ENCODE measurements at regions not wholly inside any gene's neighbourhood (a gene's known extent, or its start where the extent isn't known, plus 50 kb on each side); places are given as distances from the start of the nearest gene placed in this dataset.

DNA sequence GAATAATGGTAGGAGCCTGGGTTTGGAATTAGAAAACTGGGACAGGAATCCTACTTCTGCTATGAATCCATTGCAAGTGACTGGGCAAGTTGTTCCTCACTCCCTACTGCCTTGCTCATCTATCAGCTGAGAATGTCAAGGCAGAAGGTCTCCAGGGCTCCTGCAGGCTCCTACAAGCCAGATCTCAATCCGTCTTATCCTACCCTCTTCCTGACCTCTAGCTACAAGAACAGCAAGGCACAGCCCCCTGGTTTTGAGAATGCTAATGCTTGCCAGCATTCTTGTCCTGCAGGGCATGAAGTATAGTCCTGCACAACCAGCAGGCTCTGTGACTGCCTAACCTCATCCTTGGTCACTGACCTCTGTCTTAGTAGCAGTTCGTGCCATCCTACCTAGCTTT is 141.9 kb upstream of the TNP1 start:
- Mint-ChIP-seq H3K4me1 (peaks cover 10% of the 10 kb centered on the region; the same call in 2 of the 3 replicates), H3K36me3 (ENCODE audit: low read depth) (no peaks in the 10 kb centered on the region), H3K4me3 (no peak overlapping the region), H3K27ac (no peak overlapping the region), H3K27me3 (ENCODE audit: insufficient read depth, low read depth, poor library complexity) (no peaks in the 10 kb centered on the region), H3K9me3 (no peaks in the 10 kb centered on the region)
- Histone ChIP-seq H3K36me3 (ENCODE audit: insufficient read depth) (no peaks in the 10 kb centered on the region), H3K4me2 (no peak overlapping the region), H3K4me3 (no peak overlapping the region), H3K27me3 (ENCODE audit: insufficient read depth) (no peaks in the 10 kb centered on the region), H3K4me1 (ENCODE audit: insufficient read depth) (no peaks in the 10 kb centered on the region), H4K20me1 (replicated peaks; ENCODE audit: insufficient read depth) (no peaks in the 10 kb centered on the region), H3K9me2 (ENCODE audit: insufficient read depth) (no peaks in the 10 kb centered on the region), H3K27ac (ENCODE audit: low read depth) (no peak overlapping the region), H2AFZ (no peak overlapping the region), H3K79me2 (replicated peaks; ENCODE audit: insufficient read depth) (no peaks in the 10 kb centered on the region), H3F3A (replicated peaks; ENCODE audit: low read depth) (no peaks in the 10 kb centered on the region)
- ATAC-seq (peak; percentile 24; the same call in 1 of the 3 replicates), DNase-seq (ENCODE audit: low spot score) (no peak)
- TF ChIP-seq EZH2 (IDR thresholded peaks at IDR 0.05; ENCODE audit: low read depth, unreplicated experiment) (no peak), STAT1 (IDR thresholded peaks at IDR 0.05; ENCODE audit: unreplicated experiment) (no peak), ZNF331 (CRISPR knock-in tag; IDR thresholded peaks at IDR 0.05; ENCODE audit: low read depth) (no peak), JUNB (IDR thresholded peaks at IDR 0.05; ENCODE audit: unreplicated experiment) (no peak), CREB1 (CRISPR knock-in tag; IDR thresholded peaks at IDR 0.05; ENCODE audit: low read depth) (no peak), POLR2AphosphoS5 (IDR thresholded peaks at IDR 0.05; ENCODE audit: low read depth) (no peak), EZH2phosphoT487 (IDR thresholded peaks at IDR 0.05; ENCODE audit: unreplicated experiment) (no peak), NANOG (IDR thresholded peaks at IDR 0.05; ENCODE audit: borderline replicate concordance) (no peak), ZNF114 (CRISPR knock-in tag; IDR thresholded peaks at IDR 0.05) (no peak)
- TF ChIP-seq, protein P1, sequence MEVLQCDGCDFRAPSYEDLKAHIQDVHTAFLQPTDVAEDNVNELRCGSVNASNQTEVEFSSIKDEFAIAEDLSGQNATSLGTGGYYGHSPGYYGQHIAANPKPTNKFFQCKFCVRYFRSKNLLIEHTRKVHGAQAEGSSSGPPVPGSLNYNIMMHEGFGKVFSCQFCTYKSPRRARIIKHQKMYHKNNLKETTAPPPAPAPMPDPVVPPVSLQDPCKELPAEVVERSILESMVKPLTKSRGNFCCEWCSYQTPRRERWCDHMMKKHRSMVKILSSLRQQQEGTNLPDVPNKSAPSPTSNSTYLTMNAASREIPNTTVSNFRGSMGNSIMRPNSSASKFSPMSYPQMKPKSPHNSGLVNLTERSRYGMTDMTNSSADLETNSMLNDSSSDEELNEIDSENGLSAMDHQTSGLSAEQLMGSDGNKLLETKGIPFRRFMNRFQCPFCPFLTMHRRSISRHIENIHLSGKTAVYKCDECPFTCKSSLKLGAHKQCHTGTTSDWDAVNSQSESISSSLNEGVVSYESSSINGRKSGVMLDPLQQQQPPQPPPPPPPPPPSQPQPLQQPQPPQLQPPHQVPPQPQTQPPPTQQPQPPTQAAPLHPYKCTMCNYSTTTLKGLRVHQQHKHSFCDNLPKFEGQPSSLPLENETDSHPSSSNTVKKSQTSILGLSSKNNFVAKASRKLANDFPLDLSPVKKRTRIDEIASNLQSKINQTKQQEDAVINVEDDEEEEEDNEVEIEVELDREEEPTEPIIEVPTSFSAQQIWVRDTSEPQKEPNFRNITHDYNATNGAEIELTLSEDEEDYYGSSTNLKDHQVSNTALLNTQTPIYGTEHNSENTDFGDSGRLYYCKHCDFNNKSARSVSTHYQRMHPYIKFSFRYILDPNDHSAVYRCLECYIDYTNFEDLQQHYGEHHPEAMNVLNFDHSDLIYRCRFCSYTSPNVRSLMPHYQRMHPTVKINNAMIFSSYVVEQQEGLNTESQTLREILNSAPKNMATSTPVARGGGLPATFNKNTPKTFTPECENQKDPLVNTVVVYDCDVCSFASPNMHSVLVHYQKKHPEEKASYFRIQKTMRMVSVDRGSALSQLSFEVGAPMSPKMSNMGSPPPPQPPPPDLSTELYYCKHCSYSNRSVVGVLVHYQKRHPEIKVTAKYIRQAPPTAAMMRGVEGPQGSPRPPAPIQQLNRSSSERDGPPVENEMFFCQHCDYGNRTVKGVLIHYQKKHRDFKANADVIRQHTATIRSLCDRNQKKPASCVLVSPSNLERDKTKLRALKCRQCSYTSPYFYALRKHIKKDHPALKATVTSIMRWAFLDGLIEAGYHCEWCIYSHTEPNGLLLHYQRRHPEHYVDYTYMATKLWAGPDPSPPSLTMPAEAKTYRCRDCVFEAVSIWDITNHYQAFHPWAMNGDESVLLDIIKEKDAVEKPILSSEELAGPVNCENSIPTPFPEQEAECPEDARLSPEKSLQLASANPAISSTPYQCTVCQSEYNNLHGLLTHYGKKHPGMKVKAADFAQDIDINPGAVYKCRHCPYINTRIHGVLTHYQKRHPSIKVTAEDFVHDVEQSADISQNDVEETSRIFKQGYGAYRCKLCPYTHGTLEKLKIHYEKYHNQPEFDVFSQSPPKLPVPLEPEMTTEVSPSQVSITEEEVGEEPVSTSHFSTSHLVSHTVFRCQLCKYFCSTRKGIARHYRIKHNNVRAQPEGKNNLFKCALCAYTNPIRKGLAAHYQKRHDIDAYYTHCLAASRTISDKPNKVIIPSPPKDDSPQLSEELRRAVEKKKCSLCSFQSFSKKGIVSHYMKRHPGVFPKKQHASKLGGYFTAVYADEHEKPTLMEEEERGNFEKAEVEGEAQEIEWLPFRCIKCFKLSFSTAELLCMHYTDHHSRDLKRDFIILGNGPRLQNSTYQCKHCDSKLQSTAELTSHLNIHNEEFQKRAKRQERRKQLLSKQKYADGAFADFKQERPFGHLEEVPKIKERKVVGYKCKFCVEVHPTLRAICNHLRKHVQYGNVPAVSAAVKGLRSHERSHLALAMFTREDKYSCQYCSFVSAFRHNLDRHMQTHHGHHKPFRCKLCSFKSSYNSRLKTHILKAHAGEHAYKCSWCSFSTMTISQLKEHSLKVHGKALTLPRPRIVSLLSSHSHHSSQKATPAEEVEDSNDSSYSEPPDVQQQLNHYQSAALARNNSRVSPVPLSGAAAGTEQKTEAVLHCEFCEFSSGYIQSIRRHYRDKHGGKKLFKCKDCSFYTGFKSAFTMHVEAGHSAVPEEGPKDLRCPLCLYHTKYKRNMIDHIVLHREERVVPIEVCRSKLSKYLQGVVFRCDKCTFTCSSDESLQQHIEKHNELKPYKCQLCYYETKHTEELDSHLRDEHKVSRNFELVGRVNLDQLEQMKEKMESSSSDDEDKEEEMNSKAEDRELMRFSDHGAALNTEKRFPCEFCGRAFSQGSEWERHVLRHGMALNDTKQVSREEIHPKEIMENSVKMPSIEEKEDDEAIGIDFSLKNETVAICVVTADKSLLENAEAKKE (CRISPR knock-in tag; IDR thresholded peaks at IDR 0.05) = no peak
- TF ChIP-seq, protein P2, sequence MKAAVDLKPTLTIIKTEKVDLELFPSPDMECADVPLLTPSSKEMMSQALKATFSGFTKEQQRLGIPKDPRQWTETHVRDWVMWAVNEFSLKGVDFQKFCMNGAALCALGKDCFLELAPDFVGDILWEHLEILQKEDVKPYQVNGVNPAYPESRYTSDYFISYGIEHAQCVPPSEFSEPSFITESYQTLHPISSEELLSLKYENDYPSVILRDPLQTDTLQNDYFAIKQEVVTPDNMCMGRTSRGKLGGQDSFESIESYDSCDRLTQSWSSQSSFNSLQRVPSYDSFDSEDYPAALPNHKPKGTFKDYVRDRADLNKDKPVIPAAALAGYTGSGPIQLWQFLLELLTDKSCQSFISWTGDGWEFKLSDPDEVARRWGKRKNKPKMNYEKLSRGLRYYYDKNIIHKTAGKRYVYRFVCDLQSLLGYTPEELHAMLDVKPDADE (IDR thresholded peaks at IDR 0.05) = no peak
- TF ChIP-seq, protein P3, sequence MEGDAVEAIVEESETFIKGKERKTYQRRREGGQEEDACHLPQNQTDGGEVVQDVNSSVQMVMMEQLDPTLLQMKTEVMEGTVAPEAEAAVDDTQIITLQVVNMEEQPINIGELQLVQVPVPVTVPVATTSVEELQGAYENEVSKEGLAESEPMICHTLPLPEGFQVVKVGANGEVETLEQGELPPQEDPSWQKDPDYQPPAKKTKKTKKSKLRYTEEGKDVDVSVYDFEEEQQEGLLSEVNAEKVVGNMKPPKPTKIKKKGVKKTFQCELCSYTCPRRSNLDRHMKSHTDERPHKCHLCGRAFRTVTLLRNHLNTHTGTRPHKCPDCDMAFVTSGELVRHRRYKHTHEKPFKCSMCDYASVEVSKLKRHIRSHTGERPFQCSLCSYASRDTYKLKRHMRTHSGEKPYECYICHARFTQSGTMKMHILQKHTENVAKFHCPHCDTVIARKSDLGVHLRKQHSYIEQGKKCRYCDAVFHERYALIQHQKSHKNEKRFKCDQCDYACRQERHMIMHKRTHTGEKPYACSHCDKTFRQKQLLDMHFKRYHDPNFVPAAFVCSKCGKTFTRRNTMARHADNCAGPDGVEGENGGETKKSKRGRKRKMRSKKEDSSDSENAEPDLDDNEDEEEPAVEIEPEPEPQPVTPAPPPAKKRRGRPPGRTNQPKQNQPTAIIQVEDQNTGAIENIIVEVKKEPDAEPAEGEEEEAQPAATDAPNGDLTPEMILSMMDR (conservative IDR thresholded peaks at IDR 0.05; ENCODE audit: low read depth in 2 of 2) = no peak
- TF ChIP-seq, protein P4, sequence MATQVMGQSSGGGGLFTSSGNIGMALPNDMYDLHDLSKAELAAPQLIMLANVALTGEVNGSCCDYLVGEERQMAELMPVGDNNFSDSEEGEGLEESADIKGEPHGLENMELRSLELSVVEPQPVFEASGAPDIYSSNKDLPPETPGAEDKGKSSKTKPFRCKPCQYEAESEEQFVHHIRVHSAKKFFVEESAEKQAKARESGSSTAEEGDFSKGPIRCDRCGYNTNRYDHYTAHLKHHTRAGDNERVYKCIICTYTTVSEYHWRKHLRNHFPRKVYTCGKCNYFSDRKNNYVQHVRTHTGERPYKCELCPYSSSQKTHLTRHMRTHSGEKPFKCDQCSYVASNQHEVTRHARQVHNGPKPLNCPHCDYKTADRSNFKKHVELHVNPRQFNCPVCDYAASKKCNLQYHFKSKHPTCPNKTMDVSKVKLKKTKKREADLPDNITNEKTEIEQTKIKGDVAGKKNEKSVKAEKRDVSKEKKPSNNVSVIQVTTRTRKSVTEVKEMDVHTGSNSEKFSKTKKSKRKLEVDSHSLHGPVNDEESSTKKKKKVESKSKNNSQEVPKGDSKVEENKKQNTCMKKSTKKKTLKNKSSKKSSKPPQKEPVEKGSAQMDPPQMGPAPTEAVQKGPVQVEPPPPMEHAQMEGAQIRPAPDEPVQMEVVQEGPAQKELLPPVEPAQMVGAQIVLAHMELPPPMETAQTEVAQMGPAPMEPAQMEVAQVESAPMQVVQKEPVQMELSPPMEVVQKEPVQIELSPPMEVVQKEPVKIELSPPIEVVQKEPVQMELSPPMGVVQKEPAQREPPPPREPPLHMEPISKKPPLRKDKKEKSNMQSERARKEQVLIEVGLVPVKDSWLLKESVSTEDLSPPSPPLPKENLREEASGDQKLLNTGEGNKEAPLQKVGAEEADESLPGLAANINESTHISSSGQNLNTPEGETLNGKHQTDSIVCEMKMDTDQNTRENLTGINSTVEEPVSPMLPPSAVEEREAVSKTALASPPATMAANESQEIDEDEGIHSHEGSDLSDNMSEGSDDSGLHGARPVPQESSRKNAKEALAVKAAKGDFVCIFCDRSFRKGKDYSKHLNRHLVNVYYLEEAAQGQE (IDR thresholded peaks at IDR 0.05; ENCODE audit: unreplicated experiment) = no peak
